Inflammatory macrophage treated with lipopolysaccharide for 1 hour (primary cell): ENCODE measurements at regions not wholly inside any gene's neighbourhood (a gene's known extent, or its start where the extent isn't known, plus 50 kb on each side); places are given as distances from the start of the nearest gene placed in this dataset.
"Not testable (repeated sequence)": the region's sequence is repeated elsewhere in the genome, so short reads cannot be mapped to it uniquely, and the experiment has no call there.

Source experiments
- DNase-seq, 2 donors: peaks; one replicate each; pipeline ENCODE4 v3.0.0-alpha.2; 2020 to 2022

- no peak for DNase-seq
Observed at GRCh38 chr15:99819981-99820718, 86.9 kb upstream of the LYSMD4 start.

DNA sequence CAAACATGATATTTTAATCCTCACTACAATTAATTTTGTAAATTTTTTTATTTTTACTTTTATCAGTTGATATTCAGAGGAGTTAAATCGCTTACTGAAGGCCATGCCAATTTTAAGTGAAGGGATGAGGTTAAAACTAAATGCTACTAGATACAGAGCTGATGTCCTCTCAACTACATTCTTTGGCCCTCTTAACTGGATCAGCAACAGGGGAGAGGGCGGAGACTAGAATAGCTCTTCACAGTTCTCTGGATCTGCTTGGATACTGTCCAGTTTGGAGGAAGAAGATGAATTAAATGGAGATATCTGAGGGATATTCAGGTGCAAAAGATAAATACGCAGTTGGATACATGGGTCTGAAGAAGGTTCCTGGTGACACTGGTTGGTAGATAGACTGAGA is 85.6 kb upstream of the LYSMD4 start:
- no peak for DNase-seq

GRCh38 chr15:99816862-99817261 is 83.6 kb upstream of the LYSMD4 start:
- not testable (repeated sequence) for DNase-seq

DNA sequence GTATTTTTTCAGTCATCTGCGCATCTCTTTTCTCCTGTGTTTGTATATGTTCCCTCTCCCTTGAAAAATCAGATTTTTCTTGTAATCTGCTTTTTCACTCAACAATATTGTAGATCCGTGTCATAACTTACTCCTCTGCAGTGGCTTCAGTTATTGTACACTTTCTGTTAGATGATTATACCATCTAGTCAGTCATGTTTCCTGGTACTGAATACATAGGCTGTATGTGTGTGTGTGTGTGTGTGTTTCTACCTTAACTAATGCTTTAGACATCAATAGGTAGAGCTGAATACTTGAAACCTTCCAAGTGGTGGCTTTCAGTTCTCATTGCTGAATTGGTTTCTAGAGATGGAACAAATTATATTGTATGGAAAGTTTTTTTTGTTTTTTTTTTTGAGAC is 77.4 kb upstream of the LYSMD4 start:
- not testable (repeated sequence) for DNase-seq

DNA sequence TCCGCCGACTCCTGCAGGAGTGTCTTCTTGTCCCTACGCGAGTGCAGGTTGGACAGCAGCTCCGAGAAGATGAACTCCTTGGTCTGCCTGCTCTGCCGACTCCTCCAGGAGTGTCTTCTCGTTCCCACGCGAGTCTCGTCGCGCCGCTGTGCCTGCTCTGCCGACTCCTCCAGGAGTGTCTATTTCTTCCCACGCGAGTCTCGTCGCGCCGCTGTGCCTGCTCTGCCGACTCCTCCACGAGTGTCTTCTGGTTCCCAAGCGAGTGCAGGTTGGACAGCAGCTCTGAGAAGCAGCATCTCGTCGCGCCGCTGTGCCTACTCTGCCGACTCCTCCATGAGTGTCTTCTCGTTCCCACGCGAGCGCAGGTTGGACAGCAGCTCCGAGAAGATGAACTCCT is 66.6 kb upstream of the LYSMD4 start:
- DNase-seq, result not testable (repeated sequence)

GRCh38 chr15:99799182-99799853 is 66.1 kb upstream of the LYSMD4 start:
- not testable (repeated sequence) for DNase-seq

- DNase-seq, result not testable (repeated sequence)
Observed at GRCh38 chr15:99796940-99797870, 64.0 kb upstream of the LYSMD4 start.

DNA sequence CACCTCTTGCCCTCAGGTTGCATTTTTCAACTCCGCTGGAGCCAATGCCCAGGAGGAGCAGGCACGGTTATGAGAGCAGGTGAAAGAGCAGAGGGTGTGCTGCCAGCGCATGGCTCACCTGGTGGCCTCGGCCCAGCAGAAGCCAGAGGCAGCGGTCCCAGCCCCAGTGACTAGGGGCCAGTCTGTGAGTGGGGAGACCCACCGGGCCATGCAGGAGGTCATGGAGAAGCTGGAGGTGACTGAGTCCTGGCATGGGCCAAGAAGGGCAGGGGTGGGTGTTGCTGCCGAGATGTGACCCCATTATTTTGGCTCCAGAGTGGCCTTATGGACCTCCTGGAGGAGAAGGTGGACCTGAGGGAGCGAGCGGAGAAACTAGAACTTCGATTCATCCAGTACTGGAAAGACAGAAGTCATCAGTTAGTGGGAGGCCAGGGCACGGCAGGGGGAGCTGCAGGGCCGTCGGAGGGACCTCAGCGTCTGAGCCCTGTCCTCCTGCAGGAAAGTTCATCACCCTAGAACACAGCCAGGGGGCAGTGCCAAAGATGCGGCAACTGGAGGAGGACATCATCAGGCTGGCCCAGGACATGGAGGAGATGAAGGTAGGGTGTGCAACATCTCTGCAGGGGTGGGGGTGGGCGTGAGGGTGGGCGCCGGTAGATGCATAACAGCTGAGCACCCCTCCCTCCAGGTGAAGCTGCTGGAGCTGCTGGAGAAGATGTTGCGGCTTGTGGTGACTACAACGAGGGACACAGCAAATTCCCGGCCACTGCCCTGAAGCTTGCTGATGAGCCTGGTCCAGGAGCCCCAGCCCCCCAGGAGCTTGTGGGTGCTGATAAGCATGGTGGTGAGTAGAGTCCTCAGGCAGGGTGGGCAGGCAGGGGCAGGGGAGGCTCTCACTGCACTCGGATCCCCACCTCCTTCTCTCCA is 58.9 kb upstream of the LYSMD4 start:
- DNase-seq, result not testable (repeated sequence)

- DNase-seq, result not testable (repeated sequence)
Observed at GRCh38 chr15:99790751-99791150, 57.5 kb upstream of the LYSMD4 start.

DNA sequence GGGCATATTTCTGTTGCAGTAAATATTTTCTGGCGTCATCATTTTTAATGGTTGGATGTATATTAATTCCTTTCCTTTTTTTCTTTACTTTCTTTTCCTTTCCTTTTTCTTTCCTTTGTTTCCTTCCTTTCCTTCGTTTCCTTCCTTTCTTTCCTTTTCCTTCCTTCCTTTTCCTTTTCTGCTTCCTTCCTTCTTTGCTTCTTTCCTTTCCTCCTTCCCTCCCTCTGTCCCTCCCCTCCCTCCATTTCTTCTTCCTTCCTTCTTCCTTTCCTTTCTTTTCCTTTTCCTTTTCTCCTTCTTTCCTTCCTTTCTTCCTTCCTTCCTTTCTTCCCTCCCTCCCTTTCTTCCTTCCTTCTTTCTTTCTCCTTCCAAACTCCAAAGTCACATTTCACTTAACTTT is 54.9 kb upstream of the LYSMD4 start:
- no peak for DNase-seq

DNA sequence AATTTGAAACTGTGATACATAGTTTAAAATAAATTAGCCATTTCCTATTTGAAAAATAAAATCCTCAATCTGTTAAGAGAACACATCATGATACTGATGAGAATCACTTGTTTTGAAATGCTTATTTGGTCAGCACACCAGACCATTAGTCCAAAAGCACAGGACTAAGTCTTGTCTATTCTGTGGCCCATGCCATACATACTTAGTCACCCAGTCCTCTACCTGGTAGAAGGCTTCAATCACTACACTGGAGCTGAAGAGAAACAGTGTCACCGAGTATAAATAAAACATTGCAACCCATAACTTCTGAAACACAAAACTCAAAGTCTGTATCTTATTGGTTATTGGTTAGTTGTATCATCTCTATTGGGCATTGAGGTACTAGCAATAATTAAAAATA is 51.6 kb upstream of the LYSMD4 start:
- DNase-seq, result not testable (repeated sequence)

GRCh38 chr15:99783918-99784619 is 50.8 kb upstream of the LYSMD4 start:
- DNase-seq, result not testable (repeated sequence)
